Osteocyte (in vitro differentiated cells): ENCODE measurements at regions not wholly inside any gene's neighbourhood (a gene's known extent, or its start where the extent isn't known, plus 50 kb on each side); places are given as distances from the start of the nearest gene placed in this dataset.

Experiments used
- DNase-seq: peaks from one replicate; pipeline ENCODE4 v3.0.0; 2021; ENCODE audit warnings: mixed read lengths; ENCODE audit not compliant: unreplicated experiment; ENCODE audit errors: extremely low spot score
- H3K27ac Mint-ChIP-seq: one replicate; pipeline ENCODE4 v1.8.0; 2021; ENCODE audit warnings: mild to moderate bottlenecking, mixed read lengths; ENCODE audit not compliant: unreplicated experiment
- H3K27me3 Mint-ChIP-seq: one replicate; pipeline ENCODE4 v1.8.0; 2021; ENCODE audit warnings: mixed read lengths; ENCODE audit not compliant: unreplicated experiment
- H3K36me3 Mint-ChIP-seq: one replicate; pipeline ENCODE4 v1.8.0; 2021; ENCODE audit warnings: mixed read lengths; ENCODE audit not compliant: unreplicated experiment
- H3K4me1 Mint-ChIP-seq: one replicate; pipeline ENCODE4 v1.8.0; 2021; ENCODE audit warnings: mixed read lengths; ENCODE audit not compliant: unreplicated experiment
- H3K4me3 Mint-ChIP-seq: one replicate; pipeline ENCODE4 v1.8.0; 2021; ENCODE audit warnings: mild to moderate bottlenecking, moderate library complexity, mixed read lengths; ENCODE audit not compliant: unreplicated experiment
- H3K9me3 Mint-ChIP-seq: one replicate; pipeline ENCODE4 v1.8.0; 2021; ENCODE audit warnings: mixed read lengths; ENCODE audit not compliant: unreplicated experiment
- CTCF ChIP-seq: fragments of 200-600 bp; sonication (generic); IDR thresholded peaks from 2 replicates; pipeline ENCODE4 v1.5.0; 2021; ENCODE audit warnings: antibody characterized with exemption, mild to moderate bottlenecking, moderate library complexity

- TF ChIP-seq CTCF, result no peak
- Mint-ChIP-seq H3K27me3 (no peaks in the 10 kb centered on the region), H3K9me3 (peaks cover 11% of the 10 kb centered on the region), H3K4me1 (peaks cover 9% of the 10 kb centered on the region), H3K4me3 (no peak overlapping the region), H3K36me3 (no peaks in the 10 kb centered on the region), H3K27ac (no peak overlapping the region)
- DNase-seq, result no peak
These were observed 718.8 kb upstream of the TMPRSS15 start for GRCh38 chr21:19122356-19122755.

- peaks cover 5% of the 10 kb centered on the region for H3K4me1 Mint-ChIP-seq
- no peak for DNase-seq
- H3K36me3 Mint-ChIP-seq, result no peaks in the 10 kb centered on the region
- H3K27me3 Mint-ChIP-seq, result no peaks in the 10 kb centered on the region
- TF ChIP-seq CTCF, result no peak
- no peak overlapping the region for H3K27ac Mint-ChIP-seq
- H3K9me3 Mint-ChIP-seq, result peaks cover 11% of the 10 kb centered on the region
- H3K4me3 Mint-ChIP-seq, result no peak overlapping the region
These were observed 719.5 kb upstream of the TMPRSS15 start for GRCh38 chr21:19123053-19123452.

- DNase-seq, result no peak
- TF ChIP-seq CTCF, result no peak
- H3K27ac Mint-ChIP-seq, result no peak overlapping the region
These were observed 719.9 kb upstream of the TMPRSS15 start for GRCh38 chr21:19123525-19123924.

GRCh38 chr21:19124691-19125090, 721.1 kb upstream of the TMPRSS15 start:
- DNase-seq, result no peak
- no peaks in the 10 kb centered on the region for H3K4me1 Mint-ChIP-seq
- peaks cover 11% of the 10 kb centered on the region for H3K9me3 Mint-ChIP-seq
- H3K27ac Mint-ChIP-seq, result no peak overlapping the region
- no peaks in the 10 kb centered on the region for H3K27me3 Mint-ChIP-seq
- no peak for TF ChIP-seq CTCF
- H3K36me3 Mint-ChIP-seq, result no peaks in the 10 kb centered on the region
- no peak overlapping the region for H3K4me3 Mint-ChIP-seq

More at GRCh38 chr21:19123525-19123924, 719.9 kb upstream of the TMPRSS15 start:
- H3K36me3 Mint-ChIP-seq, result no peaks in the 10 kb centered on the region
- peaks cover 4% of the 10 kb centered on the region for H3K4me1 Mint-ChIP-seq
- no peak overlapping the region for H3K4me3 Mint-ChIP-seq
- peaks cover 11% of the 10 kb centered on the region for H3K9me3 Mint-ChIP-seq
- H3K27me3 Mint-ChIP-seq, result no peaks in the 10 kb centered on the region

- DNase-seq, result no peak
- Mint-ChIP-seq H3K9me3 (peaks cover 8% of the 10 kb centered on the region), H3K4me3 (no peak overlapping the region)
These were observed 726.9 kb upstream of the TMPRSS15 start for GRCh38 chr21:19130379-19131028.

More at GRCh38 chr21:19130379-19131028, 726.9 kb upstream of the TMPRSS15 start:
- H3K36me3 Mint-ChIP-seq, result peaks cover 5% of the 10 kb centered on the region
- no peak overlapping the region for H3K27ac Mint-ChIP-seq
- no peaks in the 10 kb centered on the region for H3K4me1 Mint-ChIP-seq
- no peak for TF ChIP-seq CTCF
- H3K27me3 Mint-ChIP-seq, result peaks cover 4% of the 10 kb centered on the region
